CD4-positive, alpha-beta T cell (primary cell): ENCODE measurements at regions not wholly inside any gene's neighbourhood (a gene's known extent, or its start where the extent isn't known, plus 50 kb on each side); places are given as distances from the start of the nearest gene placed in this dataset.

Source experiments
- ATAC-seq: fragments of 200-7000 bp; cut with Tn5 transposase; one replicate; pipeline ENCODE4 v1.10.0; 2022; ENCODE audit warnings: mild to moderate bottlenecking; ENCODE audit not compliant: poor library complexity
- CTCF ChIA-PET: fragments of 350-600 bp; sonication (Branson Sonifier 250); formaldehyde crosslinking; loops from one replicate; lab custom pipeline; 2021; ENCODE audit warnings: antibody characterized with exemption, inconsistent platforms; lab: Charles Lee
- POLR2A ChIA-PET: fragments of 350-600 bp; sonication (Branson Sonifier 250); formaldehyde crosslinking; loops from one replicate; lab custom pipeline; 2021; ENCODE audit warnings: antibody characterized with exemption, inconsistent platforms; lab: Charles Lee
- DNase-seq, 14 experiments: peaks; one replicate each; pipeline ENCODE4 v3.0.0-alpha.2; 2013 to 2020; ENCODE audit warnings: mixed read lengths in 2 of 14
- H3K27ac ChIP-seq, 2 donors: one replicate each; pipeline versions ENCODE4 v1.5.1 to v1.7.0; 2013; ENCODE audit warnings: low read length in 2 of 2, low read depth in 1 of 2, mild to moderate bottlenecking in 1 of 2
- H3K27me3 ChIP-seq, 2 experiments: 1 replicate in 1 of 2; 2 replicates in 1 of 2; pipeline versions ENCODE4 v1.6.1 to v1.7.0; 2013; ENCODE audit warnings: low read length in 2 of 2, control low read depth in 1 of 2, mild to moderate bottlenecking in 1 of 2, moderate library complexity in 1 of 2; ENCODE audit not compliant: insufficient read depth in 2 of 2, control insufficient read depth in 1 of 2
- H3K36me3 ChIP-seq: one replicate; pipeline ENCODE4 v1.6.1; 2013; ENCODE audit warnings: low read length, control low read depth; ENCODE audit not compliant: insufficient read depth
- H3K4me1 ChIP-seq: one replicate; pipeline ENCODE4 v1.6.1; 2013; ENCODE audit warnings: low read length, control low read depth; ENCODE audit not compliant: insufficient read depth
- H3K4me3 ChIP-seq: one replicate; pipeline ENCODE4 v1.5.1; 2013; ENCODE audit warnings: mild to moderate bottlenecking, low read length, moderate library complexity
- H3K9me3 ChIP-seq, 2 experiments: 1 replicate in 1 of 2; 2 replicates in 1 of 2; pipeline versions ENCODE4 v1.6.1 to v1.7.0; 2013; ENCODE audit warnings: low read length in 2 of 2, mild to moderate bottlenecking in 2 of 2, control low read depth in 1 of 2, moderate library complexity in 1 of 2; ENCODE audit not compliant: control insufficient read depth in 1 of 2, insufficient read depth in 1 of 2
- H3K27ac Mint-ChIP-seq: one replicate; pipeline ENCODE4 v1.8.0; 2020; ENCODE audit warnings: mixed read lengths
- H3K27me3 Mint-ChIP-seq: one replicate; pipeline ENCODE4 v1.8.0; 2021; ENCODE audit warnings: mixed read lengths
- H3K36me3 Mint-ChIP-seq: one replicate; pipeline ENCODE4 v1.8.0; 2021; ENCODE audit warnings: low read depth, mixed read lengths
- H3K4me1 Mint-ChIP-seq: one replicate; pipeline ENCODE4 v1.8.0; 2021; ENCODE audit warnings: low read depth, mixed read lengths
- H3K4me3 Mint-ChIP-seq: one replicate; pipeline ENCODE4 v1.8.0; 2020; ENCODE audit warnings: mild to moderate bottlenecking, mixed read lengths
- H3K9me3 Mint-ChIP-seq: one replicate; pipeline ENCODE4 v1.8.0; 2020; ENCODE audit warnings: mixed read lengths
- CTCF ChIP-seq: fragments of 200-600 bp; IDR thresholded peaks from one replicate; pipeline ENCODE4 v1.8.0; 2022; ENCODE audit warnings: antibody characterized with exemption, mild to moderate bottlenecking
- intact Hi-C, 2 experiments: fragments of 100-400 bp; cut with DNase I in 1 of 2; cut with micrococcal nuclease in 1 of 2; formaldehyde crosslinking; loops; one replicate each; pipeline versions ENCODE4 v1.15.1 to v1.9.0; 2023 to 2025; cut with DNase I, micrococcal nuclease

- Histone ChIP-seq H3K4me3 (no peak overlapping the region), H3K27ac (no peak overlapping the region), H3K36me3 (no peaks in the 10 kb centered on the region), H3K9me3 (no peaks in the 10 kb centered on the region), H3K4me1 (no peaks in the 10 kb centered on the region), H3K27me3 (no peaks in the 10 kb centered on the region)
- Mint-ChIP-seq H3K4me1 (no peaks in the 10 kb centered on the region), H3K27me3 (peaks cover 30% of the 10 kb centered on the region), H3K4me3 (no peak overlapping the region), H3K27ac (no peak overlapping the region), H3K9me3 (no peaks in the 10 kb centered on the region), H3K36me3 (no peaks in the 10 kb centered on the region)
- ChIA-PET CTCF (no interaction called here), POLR2A (no interaction called here)
- DNase-seq: no peak
- ATAC-seq: no peak
- no peak for TF ChIP-seq CTCF
- intact Hi-C loops: no loop called here
These were observed 284.6 kb upstream of the CDH5 start for GRCh38 chr16:66081775-66082366.

- Histone ChIP-seq H3K27me3 (no peaks in the 10 kb centered on the region), H3K27ac (no peak overlapping the region), H3K9me3 (no peaks in the 10 kb centered on the region), H3K4me3 (no peak overlapping the region), H3K36me3 (no peaks in the 10 kb centered on the region), H3K4me1 (no peaks in the 10 kb centered on the region)
- no peak overlapping the region for H3K27ac Mint-ChIP-seq
- H3K36me3 Mint-ChIP-seq: no peaks in the 10 kb centered on the region
- no peak for ATAC-seq
- ChIA-PET POLR2A (no interaction called here), CTCF (no interaction called here)
- no peak for TF ChIP-seq CTCF
- peaks cover 40% of the 10 kb centered on the region for H3K27me3 Mint-ChIP-seq
- DNase-seq: no peak
- no peaks in the 10 kb centered on the region for H3K9me3 Mint-ChIP-seq
- intact Hi-C loops: no loop called here
- no peaks in the 10 kb centered on the region for H3K4me1 Mint-ChIP-seq
- H3K4me3 Mint-ChIP-seq: no peak overlapping the region
These were observed 286.7 kb upstream of the CDH5 start for GRCh38 chr16:66079671-66080334.

GRCh38 chr16:66070140-66070917, 296.2 kb upstream of the CDH5 start:
- no peaks in the 10 kb centered on the region for H3K9me3 ChIP-seq
- H3K27ac ChIP-seq: no peak overlapping the region
- H3K4me1 ChIP-seq: no peaks in the 10 kb centered on the region
- ChIA-PET CTCF (no interaction called here), POLR2A (no interaction called here)
- no peaks in the 10 kb centered on the region for H3K27me3 ChIP-seq
- H3K4me3 ChIP-seq: no peak overlapping the region
- ATAC-seq (no peak), DNase-seq (no peak)
- no peaks in the 10 kb centered on the region for H3K36me3 ChIP-seq
- Mint-ChIP-seq H3K4me1 (no peaks in the 10 kb centered on the region), H3K4me3 (no peak overlapping the region), H3K27ac (no peak overlapping the region), H3K9me3 (no peaks in the 10 kb centered on the region), H3K36me3 (no peaks in the 10 kb centered on the region), H3K27me3 (peaks cover 47% of the 10 kb centered on the region)
- no peak for TF ChIP-seq CTCF
- intact Hi-C loops: no loop called here
